SIG-M5 treated with dmso at 0.1 percent for 504 hours (cell line): ENCODE measurements at regions not wholly inside any gene's neighbourhood (a gene's known extent, or its start where the extent isn't known, plus 50 kb on each side); places are given as distances from the start of the nearest gene placed in this dataset.

Source experiments
- DNase-seq: peaks from one replicate; lab custom pipeline; 2025; ENCODE audit not compliant: unreplicated experiment; lab: John Stamatoyannopoulos, UW

DNA sequence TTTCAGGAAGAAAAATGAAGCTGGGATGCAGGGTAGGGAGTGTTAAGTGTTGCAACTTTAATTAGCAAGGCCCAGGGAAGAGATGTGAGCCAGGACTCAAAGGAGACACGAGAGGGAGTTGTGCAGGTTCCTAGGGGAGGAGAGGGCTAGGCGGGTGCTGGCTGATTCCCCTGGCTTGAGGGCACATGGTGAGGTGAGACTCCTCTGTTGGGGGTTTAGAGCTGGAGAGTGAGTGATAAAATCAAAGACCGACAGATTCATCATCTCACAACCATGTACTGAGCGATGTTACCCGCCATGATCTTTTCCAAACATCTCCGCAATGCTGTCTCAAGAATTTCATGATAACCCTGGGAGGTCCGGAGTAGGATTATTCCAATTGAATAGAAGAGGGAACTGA, 161.8 kb upstream of the CSF3R start:
- DNase-seq, result no peak

DNA sequence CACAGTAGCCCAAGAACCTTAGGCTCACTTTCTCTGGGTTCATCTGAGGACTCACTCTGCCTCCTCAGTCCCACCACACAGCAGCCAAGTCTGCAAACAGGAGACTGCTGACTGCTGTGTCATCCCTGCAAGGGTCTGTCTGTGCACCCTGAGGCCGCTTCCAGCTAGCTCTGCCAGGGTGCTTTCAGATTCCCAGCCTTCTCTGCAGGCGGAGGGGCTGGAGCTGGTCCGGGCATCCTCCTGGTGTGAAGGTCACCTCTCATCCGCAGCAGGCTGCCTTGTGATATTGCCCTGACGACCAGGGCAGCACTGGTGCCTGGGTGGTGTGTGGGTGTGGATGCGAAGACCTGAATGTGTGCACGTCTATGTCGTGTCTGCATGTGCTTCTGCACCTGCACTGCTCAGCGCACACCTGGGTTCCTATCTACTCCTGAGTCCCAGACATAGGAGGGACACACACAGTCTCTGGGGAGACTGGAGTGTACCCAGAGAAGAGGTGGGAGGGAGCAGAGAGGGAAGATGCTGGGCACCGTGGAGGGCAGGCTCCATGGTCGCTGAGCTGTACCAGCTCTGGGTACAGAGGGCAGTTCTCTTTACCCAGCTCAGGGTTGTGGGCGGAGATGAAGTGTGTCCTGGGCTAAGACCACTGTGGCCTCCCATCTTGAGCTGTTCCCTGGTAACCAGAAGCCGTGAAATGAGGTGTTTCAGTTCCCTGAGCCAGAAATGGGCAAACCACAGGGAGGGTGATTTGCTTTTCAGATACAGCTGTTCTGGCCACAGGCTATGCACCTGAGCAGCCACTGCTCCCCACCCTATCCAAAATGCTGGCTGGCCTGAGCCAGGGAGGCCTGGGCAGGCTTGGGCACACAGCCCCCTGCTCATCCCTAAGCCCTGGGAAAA, 160.9 kb upstream of the CSF3R start:
- no peak for DNase-seq

DNA sequence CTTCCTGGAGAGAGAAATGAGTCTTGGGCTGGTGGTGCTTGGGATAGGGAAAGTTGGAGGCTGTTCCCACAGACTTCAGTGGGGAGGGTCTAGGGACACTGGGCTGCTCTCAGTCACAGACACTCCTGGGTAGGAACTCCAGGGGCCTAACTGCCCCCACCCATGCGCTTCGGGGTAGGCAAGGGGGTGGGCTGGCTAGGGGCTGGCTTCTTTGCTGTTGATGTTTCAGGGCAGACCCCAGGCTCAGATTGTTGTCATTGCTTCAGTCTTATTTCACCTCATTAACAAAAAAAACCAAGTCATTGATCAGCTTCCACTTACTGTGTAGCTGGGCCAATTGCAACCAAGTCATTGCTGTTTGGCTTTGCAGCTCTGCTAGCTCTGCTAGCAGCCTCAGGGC, 160.1 kb upstream of the CSF3R start:
- DNase-seq, result no peak

DNA sequence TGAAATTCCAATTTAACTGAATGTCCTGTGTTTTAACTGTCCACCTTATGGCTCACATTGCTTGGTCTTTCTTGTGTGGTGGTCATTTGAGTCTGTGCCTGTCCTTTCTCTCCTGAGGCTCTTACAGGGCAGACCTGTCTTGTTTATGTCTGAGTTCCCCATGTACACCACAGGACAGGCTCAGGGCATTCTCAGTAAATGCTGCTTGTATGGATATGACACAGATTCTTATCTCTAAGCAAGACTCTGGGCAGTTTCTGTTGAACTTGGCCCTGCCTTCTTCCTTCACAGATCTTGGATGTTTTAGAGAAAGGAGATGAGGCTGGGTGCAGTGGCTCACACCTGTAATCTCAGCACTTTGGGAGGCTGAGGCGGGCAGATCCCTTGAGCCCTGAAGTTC, 159.1 kb upstream of the CSF3R start:
- DNase-seq, result no peak

DNA sequence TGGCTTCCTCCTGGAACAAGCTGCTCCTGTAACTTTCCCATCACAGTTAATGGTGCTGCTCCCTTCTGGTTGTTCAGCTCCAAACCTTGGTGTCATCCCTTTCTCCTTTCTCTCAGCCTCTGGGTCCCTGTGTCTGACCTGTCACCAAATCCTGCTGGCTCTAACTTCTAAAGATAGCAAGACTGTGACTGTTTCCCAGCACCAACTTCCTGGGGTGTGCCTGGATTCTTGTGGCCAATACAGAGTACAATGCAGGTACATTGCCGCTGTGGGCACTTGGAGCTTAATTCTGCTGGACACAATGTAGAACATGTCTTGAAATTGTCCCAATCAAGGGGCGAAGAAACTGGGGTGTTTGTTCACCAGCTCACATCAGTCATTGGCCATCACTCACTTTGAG, 156.7 kb upstream of the CSF3R start:
- no peak for DNase-seq

DNA sequence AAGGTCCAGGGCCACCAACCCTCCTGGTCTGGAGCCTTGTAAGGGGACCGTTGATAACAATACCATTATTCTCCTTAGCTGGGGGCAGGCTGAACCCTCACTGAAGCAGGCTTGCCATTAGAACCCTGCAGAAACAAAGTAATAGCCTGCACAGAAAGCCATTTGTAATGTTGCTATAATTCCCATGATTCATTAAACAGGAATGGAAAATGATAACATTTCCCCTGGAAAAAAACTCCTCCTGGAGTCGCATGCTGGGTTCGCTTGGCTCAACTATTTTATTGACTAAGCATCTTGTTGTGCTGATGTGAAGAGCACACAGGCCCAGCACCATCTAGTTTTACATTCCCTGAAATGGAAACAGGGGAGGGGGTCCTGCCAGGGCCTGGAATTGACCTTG, 155.6 kb upstream of the CSF3R start:
- no peak for DNase-seq

DNA sequence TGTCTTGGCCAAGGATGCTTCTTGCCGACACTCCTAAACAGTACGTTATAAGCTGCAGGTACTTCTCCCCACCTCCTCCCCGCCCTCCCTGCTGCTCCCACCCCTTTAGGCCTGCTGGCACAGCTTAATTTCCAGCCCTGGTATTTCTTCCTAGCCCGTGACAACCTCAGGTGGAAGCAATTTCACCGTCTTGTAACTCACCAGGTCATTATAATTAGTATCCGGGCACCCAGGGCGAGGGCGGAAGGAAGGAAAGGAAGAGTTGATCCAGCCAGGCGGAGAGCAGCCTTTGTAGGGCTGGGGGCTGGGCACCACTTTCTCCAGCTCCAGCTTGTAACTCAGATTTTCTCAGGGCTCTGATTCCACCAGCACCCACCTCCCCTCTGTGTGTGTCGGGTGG, 153.5 kb upstream of the CSF3R start:
- DNase-seq, result no peak

DNA sequence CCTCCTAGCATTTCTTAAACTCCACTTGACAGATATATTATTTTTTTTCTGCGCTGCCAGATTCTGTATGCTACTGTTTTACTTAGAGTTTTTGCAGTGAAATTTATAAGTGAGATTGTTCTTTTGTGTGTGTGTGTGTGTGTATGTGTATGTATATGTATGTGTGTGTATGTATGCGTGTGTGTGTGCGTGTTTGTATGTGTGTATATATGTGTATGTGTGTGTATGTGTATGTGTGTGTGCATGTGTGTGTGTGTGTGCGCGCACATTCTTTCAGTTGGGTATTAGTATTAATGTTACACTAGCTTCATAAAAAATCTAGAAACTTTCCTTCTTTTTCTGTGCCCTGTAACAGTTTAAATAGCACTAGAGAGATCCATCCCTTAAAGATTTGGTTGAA, 152.6 kb upstream of the CSF3R start:
- no peak for DNase-seq

DNA sequence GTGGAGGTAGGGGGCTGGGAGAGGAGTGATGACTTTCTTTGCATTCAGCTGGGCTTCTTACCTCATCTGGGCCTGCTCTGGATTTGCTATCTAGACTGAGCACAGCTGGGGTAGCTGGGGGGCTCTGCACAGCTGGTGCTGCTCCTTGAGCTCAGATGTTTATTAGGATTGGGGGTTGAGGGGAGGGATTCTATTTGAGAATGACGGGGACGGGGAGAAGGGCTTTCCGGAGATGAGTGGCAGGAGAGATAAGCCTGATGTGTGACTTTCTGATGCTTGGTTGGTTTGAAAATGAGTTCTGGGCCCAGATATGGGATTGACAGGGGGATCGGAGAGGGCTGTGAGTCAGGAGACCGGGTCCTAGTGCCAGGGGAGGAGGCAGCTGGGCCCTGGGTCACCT, 146.1 kb upstream of the CSF3R start:
- no peak for DNase-seq

DNA sequence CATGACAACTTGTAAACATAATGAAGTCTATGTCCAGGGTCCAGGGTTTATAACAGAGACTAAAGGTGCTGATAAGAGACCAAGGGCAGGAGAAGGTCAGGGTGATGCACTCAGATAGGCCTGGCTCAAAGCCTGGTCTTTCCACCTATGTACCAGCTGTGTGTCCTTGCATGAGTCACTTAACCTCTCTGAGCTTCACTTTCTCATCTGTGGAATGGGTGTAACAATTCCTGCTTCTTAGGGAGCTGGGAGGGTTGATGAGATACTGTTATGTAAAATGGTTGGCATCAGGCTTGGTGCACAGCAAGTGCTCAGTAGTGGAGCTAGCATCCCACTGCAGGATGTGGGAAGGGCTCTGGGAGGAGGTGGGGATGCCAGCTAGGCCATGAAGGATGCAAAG, 143.7 kb upstream of the CSF3R start:
- no peak for DNase-seq

DNA sequence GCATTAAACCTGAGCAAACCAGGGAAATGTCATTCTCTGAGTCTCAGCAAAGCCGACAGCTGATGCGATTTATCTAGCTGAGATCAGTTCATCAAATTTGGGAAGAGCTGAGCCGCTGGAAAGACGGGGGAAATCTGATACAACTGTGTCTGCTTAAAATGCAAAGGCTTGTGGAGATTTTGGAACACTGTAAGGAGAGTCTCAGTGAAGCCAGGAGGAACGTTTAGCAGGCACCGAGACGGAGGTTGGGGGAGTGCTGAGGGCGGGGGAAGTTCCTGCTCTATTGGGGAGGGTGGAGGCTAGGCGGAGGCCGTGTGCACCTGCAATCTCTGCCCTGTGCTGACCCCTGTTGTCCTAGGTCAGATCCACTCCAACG, 143.2 kb upstream of the CSF3R start:
- DNase-seq, result no peak

DNA sequence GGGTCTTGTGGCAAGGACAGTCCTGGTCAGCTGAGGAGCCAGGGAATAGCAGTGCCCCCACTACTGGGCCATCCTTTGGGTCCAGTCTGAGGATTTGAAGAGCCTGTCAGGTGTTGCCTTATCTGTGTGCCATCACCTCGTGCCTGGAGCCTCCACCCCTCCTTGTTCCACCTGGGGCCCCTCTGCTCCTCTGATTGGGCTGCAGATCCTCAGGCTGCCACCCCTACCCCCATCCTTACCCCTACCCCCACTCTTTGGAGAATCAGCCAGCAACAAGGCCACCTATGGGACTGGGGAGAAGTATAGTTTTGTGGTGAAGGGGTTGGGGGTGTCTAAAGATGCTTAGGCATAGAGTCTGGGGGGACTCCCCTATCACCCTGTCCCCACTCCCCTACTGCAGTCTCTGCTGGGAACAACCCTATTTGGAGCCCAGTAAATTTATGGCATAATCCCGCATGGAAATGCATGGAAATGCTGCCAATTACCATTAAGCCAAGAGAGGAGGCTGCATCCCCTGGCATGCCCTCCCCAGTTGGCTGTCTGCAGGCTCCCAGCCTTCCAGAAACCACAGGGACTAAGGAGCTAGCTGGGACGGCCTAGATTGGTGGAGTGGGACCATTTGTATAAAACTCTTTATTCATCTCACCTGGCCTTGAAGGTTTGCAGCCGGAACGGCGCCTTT, 142.7 kb upstream of the CSF3R start:
- no peak for DNase-seq

DNA sequence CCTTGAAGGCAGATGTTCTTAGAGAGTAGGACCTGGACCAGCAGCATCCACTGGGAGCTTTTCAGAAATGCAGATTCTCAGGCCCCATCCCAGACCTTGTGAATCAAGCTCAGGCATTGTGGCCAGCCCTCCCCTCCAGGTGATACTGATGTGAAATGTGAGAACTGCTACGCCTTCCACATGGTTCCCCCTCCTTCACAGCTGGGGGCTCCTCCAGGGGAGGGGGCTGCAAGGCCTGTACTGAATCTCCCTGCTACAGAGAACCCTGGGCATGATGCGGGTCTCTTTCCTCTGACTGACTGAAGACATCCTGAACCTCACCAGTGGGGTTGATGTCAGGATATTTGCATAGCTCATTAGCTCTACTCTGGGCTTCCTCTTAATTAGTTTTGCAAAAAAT, 141.8 kb upstream of the CSF3R start:
- no peak for DNase-seq

DNA sequence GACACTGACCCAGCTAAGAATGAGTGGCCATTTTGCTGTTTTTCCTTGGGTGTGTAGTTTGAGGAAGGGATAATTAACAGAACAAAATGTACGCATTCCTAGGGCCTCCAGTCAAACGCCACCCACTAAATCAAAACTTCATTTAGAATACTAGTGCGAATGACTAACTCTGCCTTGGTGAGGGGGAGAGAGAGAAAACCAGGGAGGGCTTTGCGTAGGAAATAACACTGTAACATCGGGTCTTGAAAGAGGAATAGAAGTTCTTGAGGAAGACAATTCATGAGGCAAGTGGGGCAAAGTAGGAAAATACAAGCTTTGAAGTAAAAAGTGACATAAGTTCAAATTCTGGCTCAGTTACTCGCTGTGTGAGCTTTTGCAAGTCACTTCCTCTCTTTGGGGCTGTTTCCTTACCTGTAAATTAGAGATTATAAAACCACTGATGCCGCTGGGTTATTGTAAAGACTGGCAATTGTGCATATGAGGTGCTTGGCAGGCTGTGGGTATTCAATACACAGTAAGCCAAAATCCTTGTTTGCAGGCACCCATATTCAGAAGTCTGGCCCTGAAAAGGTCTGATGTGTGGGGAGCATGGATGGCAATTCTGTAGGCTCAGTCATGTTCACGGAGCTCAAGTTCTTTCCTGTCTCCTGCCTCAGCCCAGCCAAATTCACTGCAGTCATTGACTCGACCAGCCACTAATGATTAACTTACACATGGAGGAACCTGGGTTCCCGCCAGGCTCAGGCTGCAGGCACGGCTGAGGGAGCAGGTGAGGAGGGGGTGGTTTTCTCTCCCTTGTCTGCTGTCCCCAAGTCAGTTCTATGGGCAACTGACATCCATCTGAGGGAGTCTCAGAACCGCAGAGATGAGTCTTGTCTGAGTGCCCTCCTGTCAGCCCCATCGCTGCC, 140.3 kb upstream of the CSF3R start:
- no peak for DNase-seq

DNA sequence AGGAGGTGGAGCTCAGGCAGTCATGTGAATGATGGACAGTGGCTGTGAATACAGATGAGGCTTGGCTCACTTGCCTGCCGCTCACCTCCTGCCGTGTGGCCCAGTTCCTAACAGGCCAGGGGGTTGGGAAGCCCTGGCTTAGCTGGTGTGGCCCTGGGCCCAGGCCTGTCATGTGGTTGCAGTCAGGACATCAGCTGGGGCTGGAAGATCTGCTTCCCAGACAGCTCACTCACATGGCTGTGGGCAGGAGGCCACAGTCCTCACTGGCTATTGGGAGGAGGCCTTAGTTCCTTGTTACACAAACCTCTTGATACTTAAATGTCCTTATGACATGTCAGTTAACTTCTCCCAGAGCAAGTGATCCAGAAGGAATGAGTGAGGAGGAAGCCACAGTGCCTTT, 138.8 kb upstream of the CSF3R start:
- no peak for DNase-seq

DNA sequence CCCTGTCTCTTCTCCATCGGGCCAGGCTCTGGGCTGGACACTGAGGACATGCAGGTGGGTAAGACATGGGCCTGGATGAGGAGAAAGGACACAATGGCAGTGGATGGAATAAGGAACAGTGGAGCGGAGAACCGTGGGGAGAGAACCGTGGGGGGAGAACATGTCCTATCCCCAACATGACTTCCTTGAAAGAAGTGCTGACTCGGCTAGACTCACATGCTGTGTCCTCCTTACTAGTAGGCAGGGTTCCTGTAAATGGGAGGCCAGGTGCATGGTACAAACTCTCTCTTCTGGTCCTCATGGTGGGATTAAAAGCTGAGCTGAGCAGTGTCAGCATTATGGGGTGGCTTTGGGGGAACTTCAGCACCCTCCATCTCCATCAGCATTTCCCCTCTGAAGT, 137.4 kb upstream of the CSF3R start:
- DNase-seq, result no peak

DNA sequence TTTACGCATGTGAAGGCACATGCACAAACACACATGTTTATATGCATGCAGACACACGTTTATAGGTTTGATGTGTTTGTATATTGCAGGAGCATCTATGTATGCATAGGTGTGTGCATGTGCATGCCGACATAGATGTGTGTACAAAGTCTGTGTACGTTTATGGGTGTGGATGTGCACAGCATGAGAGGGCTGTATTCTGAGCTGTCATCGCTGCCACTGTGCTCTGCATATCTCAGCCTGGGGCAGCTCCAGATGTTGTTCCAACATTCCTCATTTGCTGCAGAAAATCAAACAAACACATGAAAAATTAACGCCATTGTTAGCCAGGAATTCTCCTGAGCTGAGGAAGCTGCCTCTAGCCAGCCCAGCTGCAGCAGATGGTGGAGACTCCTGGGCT, 132.3 kb upstream of the CSF3R start:
- no peak for DNase-seq

DNA sequence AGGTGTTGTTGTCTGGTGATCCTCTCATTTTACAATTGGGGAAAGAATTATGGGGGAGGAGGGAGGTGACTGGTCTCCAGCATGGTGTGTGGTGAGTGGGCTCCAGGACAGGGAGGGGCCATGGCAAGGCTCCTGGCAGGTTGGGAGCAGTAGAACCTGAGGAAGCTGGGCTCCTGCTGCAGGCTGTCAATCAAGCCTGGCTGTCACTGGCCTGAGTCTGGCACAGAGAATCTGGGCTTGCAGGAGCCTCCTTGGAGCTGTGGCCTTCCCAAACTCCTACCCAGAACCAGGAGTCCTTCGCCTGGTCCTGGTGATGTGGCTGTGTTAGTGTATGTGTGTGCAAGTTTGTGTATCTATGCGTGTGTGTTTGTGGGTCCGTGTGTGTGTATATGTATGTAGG, 131.9 kb upstream of the CSF3R start:
- no peak for DNase-seq

DNA sequence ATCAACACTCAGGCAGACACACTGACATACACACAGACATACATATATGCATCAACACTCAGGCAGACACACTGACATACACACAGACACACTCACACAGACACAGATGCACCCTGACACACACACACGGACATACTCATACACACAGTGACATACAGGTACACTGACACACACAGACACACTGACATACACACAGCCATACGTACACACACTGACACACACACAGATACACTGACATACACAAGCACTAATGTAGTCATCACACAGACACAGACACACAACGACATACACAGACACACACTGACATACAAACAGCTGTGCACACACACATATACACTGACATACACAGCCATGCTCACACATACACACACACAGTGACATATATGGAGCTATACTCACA, 131.0 kb upstream of the CSF3R start:
- no peak for DNase-seq

DNA sequence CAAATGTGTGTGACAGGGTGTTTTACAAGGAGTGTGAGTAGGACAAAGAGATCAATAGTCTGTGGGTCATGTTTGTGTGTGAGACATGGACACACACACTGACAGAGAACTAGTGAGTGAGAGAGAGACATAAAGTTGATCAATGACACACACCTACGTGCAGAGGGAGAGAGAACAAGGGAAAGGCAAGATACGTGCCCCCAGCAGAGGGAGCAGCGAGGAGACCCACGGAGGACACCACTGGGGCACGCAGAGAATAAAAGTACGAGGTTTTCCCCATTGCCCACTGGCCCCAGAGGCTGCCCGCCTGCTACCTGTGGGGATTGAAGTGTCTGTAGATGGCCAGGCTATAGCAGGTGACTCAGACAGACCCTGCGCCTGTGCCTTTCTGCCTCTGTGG, 130.2 kb upstream of the CSF3R start:
- DNase-seq, result no peak

DNA sequence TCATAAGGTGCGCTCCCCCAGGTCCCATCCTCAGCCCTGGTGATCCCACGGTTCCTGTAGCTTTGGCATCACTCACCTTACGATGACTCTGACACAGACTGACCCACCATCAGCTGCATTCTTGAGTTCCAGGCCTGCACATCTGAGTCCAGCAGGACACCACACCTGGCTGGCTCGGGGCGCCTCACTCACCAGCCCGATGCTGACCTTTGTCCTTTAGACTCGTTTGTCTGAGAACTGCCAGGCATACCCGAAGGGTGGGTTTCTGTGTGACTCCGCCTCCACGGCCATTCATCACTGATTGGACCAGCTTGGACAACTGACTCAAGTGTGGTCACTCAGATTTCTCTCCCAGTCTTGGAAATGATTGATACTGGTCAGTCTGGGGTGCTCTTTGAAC, 129.4 kb upstream of the CSF3R start:
- DNase-seq, result no peak
